ENCODE measurements at regions not wholly inside any gene's neighbourhood (a gene's known extent, or its start where the extent isn't known, plus 50 kb on each side); places are given as distances from the start of the nearest gene placed in this dataset.

GRCh38 chr20:34171640-34172039, 59.6 kb upstream of the EIF2S2 start:
- FAIRE-seq (no peak), DNase-seq (ENCODE audit: low read depth in 1 of 2, low spot score in 2 of 2) (no peak)
- Histone ChIP-seq H3K23ac (ENCODE audit: insufficient read length) (no peak overlapping the region), H3K4me2 (ENCODE audit: insufficient read depth in 1 of 2, low read depth in 2 of 2, low read length in 2 of 2) (no peak overlapping the region), H2AFZ (ENCODE audit: low read length) (no peak overlapping the region), H3K27ac (ENCODE audit: low read depth, low read length) (no peak overlapping the region), H3K23me2 (ENCODE audit: low read depth, low read length) (no peaks in the 10 kb centered on the region), H3K79me2 (ENCODE audit: control insufficient read depth in 1 of 2, insufficient read depth in 2 of 2, low read length in 2 of 2) (no peaks in the 10 kb centered on the region), H2BK15ac (ENCODE audit: low read length) (no peak overlapping the region), H3K4me3 (ENCODE audit: extremely low read depth in 1 of 4, insufficient read depth in 2 of 4, low read depth in 3 of 4, low read length in 4 of 4) (no peak overlapping the region), H2BK12ac (ENCODE audit: low read depth, low read length) (no peak overlapping the region), H3K4me1 (replicated peaks in 1 of 4; ENCODE audit: control insufficient read depth in 3 of 4, insufficient read depth in 4 of 4, low read length in 3 of 4) (no peaks in the 10 kb centered on the region), H3K9ac (replicated peaks in 1 of 4; ENCODE audit: extremely low read depth in 1 of 4, low read depth in 3 of 4, low read length in 3 of 4) (no peak overlapping the region), H3K9me3 (ENCODE audit: insufficient read depth in 2 of 2, low read depth in 1 of 2, low read length in 1 of 2) (no peaks in the 10 kb centered on the region), H2BK20ac (ENCODE audit: low read length) (no peak overlapping the region), H2AK5ac (ENCODE audit: low read depth, low read length) (no peak overlapping the region), H4K5ac (ENCODE audit: insufficient read length, low read depth, low read length) (no peak overlapping the region), H3K27me3 (replicated peaks in 1 of 4; ENCODE audit: control insufficient read depth in 3 of 4, extremely low read depth in 1 of 4, insufficient read depth in 3 of 4, low read length in 3 of 4) (no peaks in the 10 kb centered on the region), H4K91ac (replicated peaks; ENCODE audit: insufficient read length, low read length) (no peak overlapping the region), H3K14ac (ENCODE audit: insufficient read length) (no peak overlapping the region), H2BK120ac (replicated peaks; ENCODE audit: low read depth, low read length) (no peak overlapping the region), H3K4ac (replicated peaks; ENCODE audit: insufficient read length, low read depth, low read length) (no peak overlapping the region), H3K79me1 (ENCODE audit: low read depth, low read length) (no peaks in the 10 kb centered on the region), H2BK5ac (ENCODE audit: low read depth, low read length) (no peak overlapping the region), H3K36me3 (ENCODE audit: control insufficient read depth in 2 of 4, insufficient read depth in 4 of 4, low read length in 3 of 4) (no peaks in the 10 kb centered on the region), H3K56ac (replicated peaks; ENCODE audit: insufficient read length, low read depth, low read length) (no peak overlapping the region), H4K8ac (ENCODE audit: extremely low read depth, insufficient read depth, low read length) (no peak overlapping the region), H3K18ac (ENCODE audit: extremely low read depth, low read length) (no peak overlapping the region), H4K20me1 (replicated peaks in 1 of 2; ENCODE audit: control insufficient read depth in 1 of 2, insufficient read depth in 2 of 2, low read length in 2 of 2) (no peaks in the 10 kb centered on the region)
- ChIA-PET CTCF (ENCODE audit: partially characterized antibody) (interaction anchor here (0.8 to 1.6 kb wide), 2 partner anchors 8 to 12 kb away, joined by 4 read pairs; no protein-coding TSS in a partner anchor), POLR2A (ENCODE audit: partially characterized antibody) (interaction anchor here (1.2 kb wide), 1 partner anchor 59 kb away, joined by 3 read pairs; the partner anchor contains the start of gene EIF2S2)
- TF ChIP-seq USF2 (IDR thresholded peaks at IDR 0.05; ENCODE audit: low read length): no peak
- TF ChIP-seq TEAD4 (IDR thresholded peaks at IDR 0.05; ENCODE audit: low read depth, low read length): no peak
- TF ChIP-seq FOSL1 (IDR thresholded peaks at IDR 0.05; ENCODE audit: insufficient read depth, low read depth, low read length): no peak
- no peak for TF ChIP-seq BRCA1 (IDR thresholded peaks at IDR 0.05; ENCODE audit: low read depth, low read length)
- TF ChIP-seq CBX8 (IDR thresholded peaks at IDR 0.05; ENCODE audit: borderline replicate concordance, low read depth, low read length): no peak
- TF ChIP-seq RNF2 (IDR thresholded peaks at IDR 0.05; ENCODE audit: borderline replicate concordance, low read depth, low read length, missing control alignments, poor library complexity, severe bottlenecking): no peak
- WGBS, 2 experiments (ENCODE audit: extremely low coverage in 1 of 2, insufficient coverage in 1 of 2, insufficient read length in 1 of 2, insufficient replicate concordance in 2 of 2, low coverage in 1 of 2, low lambda C conversion rate in 2 of 2, missing lambda C conversion rate in 1 of 2): 83% methylated on average over 4 of the region's 4 CpGs; no CpG with 5 or more reads in 1 of the 2 experiments
